ENCODE measurements at regions not wholly inside any gene's neighbourhood (a gene's known extent, or its start where the extent isn't known, plus 50 kb on each side); places are given as distances from the start of the nearest gene placed in this dataset.

GRCh38 chr2:2872309-2872617, 505.4 kb downstream of the EIPR1 start:
- Histone ChIP-seq H4K5ac (ENCODE audit: low read depth, low read length) (no peak overlapping the region), H3K79me1 (ENCODE audit: low read depth in 1 of 2, low read length in 2 of 2) (no peaks in the 10 kb centered on the region), H2AK9ac (replicated peaks; ENCODE audit: low read depth, low read length, poor library complexity) (no peak overlapping the region), H3K4me2 (ENCODE audit: low read depth, low read length) (no peak overlapping the region), H3K9ac (ENCODE audit: low read depth, low read length) (no peak overlapping the region), H3K23ac (ENCODE audit: low read depth, low read length) (no peak overlapping the region), H2AFZ (replicated peaks; ENCODE audit: low read length, poor library complexity) (no peak overlapping the region), H2BK120ac (ENCODE audit: low read depth, low read length) (no peak overlapping the region), H4K91ac (ENCODE audit: insufficient read depth, low read depth, low read length) (no peak overlapping the region), H2BK20ac (ENCODE audit: low read depth, low read length) (no peak overlapping the region), H2BK5ac (ENCODE audit: low read depth, low read length, poor library complexity, severe bottlenecking) (no peak overlapping the region), H3K4me1 (ENCODE audit: control insufficient read depth, insufficient read depth, low read length) (no peaks in the 10 kb centered on the region), H2AK5ac (ENCODE audit: low read depth, low read length) (no peak overlapping the region), H3K27ac (ENCODE audit: insufficient read depth, low read length) (no peak overlapping the region), H3K9me3 (ENCODE audit: control insufficient read depth, insufficient read depth, low read length) (peaks cover 56% of the 10 kb centered on the region), H3K18ac (ENCODE audit: low read depth, low read length) (no peak overlapping the region), H3K14ac (replicated peaks; ENCODE audit: low read depth, low read length) (no peak overlapping the region), H4K20me1 (ENCODE audit: insufficient read depth, low read length) (no peaks in the 10 kb centered on the region), H3K4ac (ENCODE audit: low read depth, low read length) (no peak overlapping the region), H2BK15ac (ENCODE audit: low read depth, low read length) (no peak overlapping the region), H3K9me1 (ENCODE audit: insufficient read depth, low read length) (no peaks in the 10 kb centered on the region), H3K27me3 (ENCODE audit: control insufficient read depth, insufficient read depth, low read length) (no peaks in the 10 kb centered on the region), H3K36me3 (ENCODE audit: control insufficient read depth, insufficient read depth, low read length) (no peaks in the 10 kb centered on the region), H3K56ac (ENCODE audit: extremely low read depth, insufficient read depth, low read length) (no peak overlapping the region), H4K8ac (ENCODE audit: low read depth in 2 of 2, low read length in 2 of 2) (no peak overlapping the region), H3K4me3 (ENCODE audit: insufficient read depth, low read depth, low read length) (no peak overlapping the region)
- POLR2A ChIA-PET (ENCODE audit: unreplicated experiment): no interaction called here
- CTCF ChIA-PET: no interaction called here
- no peak for TF ChIP-seq NFE2L2 (IDR thresholded peaks at IDR 0.05; ENCODE audit: low read depth, low read length)
- TF ChIP-seq USF2 (IDR thresholded peaks at IDR 0.05; ENCODE audit: low read depth, low read length): no peak
- TF ChIP-seq, protein P1, sequence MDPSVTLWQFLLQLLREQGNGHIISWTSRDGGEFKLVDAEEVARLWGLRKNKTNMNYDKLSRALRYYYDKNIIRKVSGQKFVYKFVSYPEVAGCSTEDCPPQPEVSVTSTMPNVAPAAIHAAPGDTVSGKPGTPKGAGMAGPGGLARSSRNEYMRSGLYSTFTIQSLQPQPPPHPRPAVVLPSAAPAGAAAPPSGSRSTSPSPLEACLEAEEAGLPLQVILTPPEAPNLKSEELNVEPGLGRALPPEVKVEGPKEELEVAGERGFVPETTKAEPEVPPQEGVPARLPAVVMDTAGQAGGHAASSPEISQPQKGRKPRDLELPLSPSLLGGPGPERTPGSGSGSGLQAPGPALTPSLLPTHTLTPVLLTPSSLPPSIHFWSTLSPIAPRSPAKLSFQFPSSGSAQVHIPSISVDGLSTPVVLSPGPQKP (IDR thresholded peaks at IDR 0.05; ENCODE audit: borderline replicate concordance, low read depth, low read length): no peak
- TF ChIP-seq MAZ (IDR thresholded peaks at IDR 0.05; ENCODE audit: borderline replicate concordance, low read depth, low read length): no peak
- no peak for TF ChIP-seq MXI1 (IDR thresholded peaks at IDR 0.05; ENCODE audit: borderline replicate concordance, low read depth, low read length)
- TF ChIP-seq POLR2A (IDR thresholded peaks at IDR 0.05; ENCODE audit: low read depth, low read length): no peak
- no peak for TF ChIP-seq BHLHE40 (IDR thresholded peaks at IDR 0.05; ENCODE audit: low read depth, low read length)
- no peak for TF ChIP-seq MAFK (IDR thresholded peaks at IDR 0.05; ENCODE audit: low read depth, low read length)
- TF ChIP-seq RFX5 (IDR thresholded peaks at IDR 0.05; ENCODE audit: low read depth, low read length): no peak
- no peak for TF ChIP-seq RCOR1 (IDR thresholded peaks at IDR 0.05; ENCODE audit: insufficient replicate concordance, low read length)
- ATAC-seq (ENCODE audit: low read depth) (no peak), DNase-seq (no peak)
- intact Hi-C loops (cut with micrococcal nuclease): no loop called here
- in situ Hi-C loops (cut with MboI; ENCODE audit: low sequenced_read_pairs): no loop called here
- 29% methylated on average over 3 of the region's 15 CpGs; no CpG with 5 or more reads in 1 of the 2 experiments for WGBS, 2 experiments (ENCODE audit: extremely low coverage in 2 of 2, insufficient read length in 1 of 2)
- dilution Hi-C loops (cut with HindIII; ENCODE audit: low sequenced_read_pairs, unreplicated experiment): no loop called here
- no TSS peak for BruUV-seq (replicated peaks)
